OCI-LY1 (cell line): ENCODE measurements at regions not wholly inside any gene's neighbourhood (a gene's known extent, or its start where the extent isn't known, plus 50 kb on each side); places are given as distances from the start of the nearest gene placed in this dataset.

ENCODE experiments used
- H2AFZ ChIP-seq: fragments of 200-600 bp; sonication (generic), shearing (Covaris generic); 2 replicates; pipeline ENCODE4 v1.6.0; 2014; ENCODE audit warnings: antibody characterized with exemption, mild to moderate bottlenecking, low read length
- H3F3A ChIP-seq: fragments of 200-600 bp; sonication (generic), shearing (Covaris generic); 2 replicates; pipeline ENCODE4 v1.6.0; 2014; ENCODE audit warnings: mild to moderate bottlenecking, antibody characterized with exemption, low read length, moderate library complexity; ENCODE audit not compliant: insufficient read depth
- H3K27ac ChIP-seq: fragments of 200-600 bp; sonication (generic); 2 replicates; pipeline ENCODE4 v1.5.1; 2014; ENCODE audit warnings: low read length, mixed run types, mild to moderate bottlenecking, low read depth; ENCODE audit not compliant: poor library complexity, severe bottlenecking
- H3K27me3 ChIP-seq: fragments of 200-600 bp; sonication (generic); 2 replicates; pipeline ENCODE4 v1.6.0; 2014; ENCODE audit warnings: antibody characterized with exemption, mild to moderate bottlenecking, low read length, moderate library complexity; ENCODE audit not compliant: insufficient read depth
- H3K36me3 ChIP-seq: fragments of 200-600 bp; sonication (generic); 2 replicates; pipeline ENCODE4 v1.6.1; 2014; ENCODE audit warnings: mild to moderate bottlenecking, antibody characterized with exemption, low read length, moderate library complexity, mixed read lengths; ENCODE audit not compliant: insufficient read depth
- H3K4me1 ChIP-seq: fragments of 200-600 bp; sonication (generic); 2 replicates; pipeline ENCODE4 v1.5.1; 2014; ENCODE audit warnings: mild to moderate bottlenecking, low read length, moderate library complexity; ENCODE audit not compliant: insufficient read depth, severe bottlenecking
- H3K4me2 ChIP-seq: fragments of 200-600 bp; sonication (generic), shearing (Covaris generic); 2 replicates; pipeline ENCODE4 v1.6.1; 2014; ENCODE audit warnings: low read length
- H3K4me3 ChIP-seq: fragments of 200-600 bp; sonication (generic); 2 replicates; pipeline ENCODE4 v1.5.1; 2014; ENCODE audit warnings: low read length, low read depth, mild to moderate bottlenecking, mixed read lengths; ENCODE audit not compliant: poor library complexity, severe bottlenecking
- H3K79me2 ChIP-seq: fragments of 200-600 bp; shearing (Covaris generic); 2 replicates; pipeline ENCODE4 v1.6.1; 2016; ENCODE audit warnings: mixed run types, low read length, mixed read lengths; ENCODE audit not compliant: insufficient read depth
- H3K9ac ChIP-seq: fragments of 200-600 bp; sonication (generic), shearing (Covaris generic); 2 replicates; pipeline ENCODE4 v1.6.1; 2014; ENCODE audit warnings: mild to moderate bottlenecking, low read length, mixed read lengths
- H3K9me2 ChIP-seq: fragments of 200-600 bp; sonication (generic), shearing (Covaris generic); 2 replicates; pipeline ENCODE4 v1.6.1; 2014; ENCODE audit warnings: low read depth, mild to moderate bottlenecking, low read length, mixed read lengths
- H3K9me3 ChIP-seq: fragments of 200-600 bp; shearing (Covaris generic); 2 replicates; pipeline ENCODE4 v1.6.1; 2014; ENCODE audit warnings: low read length, mixed read lengths
- H4K20me1 ChIP-seq: fragments of 200-600 bp; sonication (generic), shearing (Covaris generic); 2 replicates; pipeline ENCODE4 v1.6.0; 2016; ENCODE audit warnings: mild to moderate bottlenecking, low read length; ENCODE audit not compliant: insufficient read depth
- CTCF ChIP-seq: fragments of 200-600 bp; sonication (generic), shearing (Covaris generic); IDR thresholded peaks from 2 replicates; pipeline ENCODE4 v1.5.1; 2017; ENCODE audit warnings: mild to moderate bottlenecking, antibody characterized with exemption, low read length, moderate library complexity, mixed read lengths
- EZH2 ChIP-seq: fragments of 200-600 bp; sonication (generic), shearing (Covaris generic); IDR thresholded peaks from 2 replicates; pipeline ENCODE4 v1.8.0; 2017; ENCODE audit warnings: borderline replicate concordance, mixed run types, mild to moderate bottlenecking, antibody characterized with exemption, low read length, moderate library complexity, mixed read lengths

GRCh38 chr4:18666322-18666721 lies 644.8 kb upstream of the LCORL start:
- Histone ChIP-seq H3K9ac (no peak overlapping the region), H3K4me2 (no peak overlapping the region), H3K9me3 (no peaks in the 10 kb centered on the region), H3K4me3 (no peak overlapping the region), H3F3A (no peaks in the 10 kb centered on the region), H4K20me1 (no peaks in the 10 kb centered on the region), H3K27me3 (no peaks in the 10 kb centered on the region), H3K9me2 (no peaks in the 10 kb centered on the region), H3K27ac (no peak overlapping the region), H3K36me3 (no peaks in the 10 kb centered on the region), H3K4me1 (no peaks in the 10 kb centered on the region), H3K79me2 (no peaks in the 10 kb centered on the region), H2AFZ (no peak overlapping the region)
- no peak for TF ChIP-seq CTCF
- no peak for TF ChIP-seq EZH2

- H4K20me1 ChIP-seq = no peaks in the 10 kb centered on the region
- no peaks in the 10 kb centered on the region for H3K4me1 ChIP-seq
- H3K27me3 ChIP-seq = no peaks in the 10 kb centered on the region
- H3K4me3 ChIP-seq = no peak overlapping the region
- no peak overlapping the region for H3K4me2 ChIP-seq
- no peaks in the 10 kb centered on the region for H3K9me3 ChIP-seq
- no peaks in the 10 kb centered on the region for H3K79me2 ChIP-seq
- H3K9me2 ChIP-seq = no peaks in the 10 kb centered on the region
- TF ChIP-seq EZH2 = no peak
- no peak for TF ChIP-seq CTCF
- no peak overlapping the region for H3K27ac ChIP-seq
- no peak overlapping the region for H2AFZ ChIP-seq
- no peaks in the 10 kb centered on the region for H3K36me3 ChIP-seq
- H3K9ac ChIP-seq = no peak overlapping the region
- no peaks in the 10 kb centered on the region for H3F3A ChIP-seq
Measured at GRCh38 chr4:18664171-18664570, 642.6 kb upstream of the LCORL start.

GRCh38 chr4:18645351-18645750 lies 623.8 kb upstream of the LCORL start:
- Histone ChIP-seq H2AFZ (no peak overlapping the region), H3K36me3 (no peaks in the 10 kb centered on the region), H3K9ac (no peak overlapping the region), H3K4me3 (no peak overlapping the region), H3K4me2 (no peak overlapping the region), H3K4me1 (no peaks in the 10 kb centered on the region), H3K9me3 (no peaks in the 10 kb centered on the region), H3K27ac (no peak overlapping the region), H3F3A (no peaks in the 10 kb centered on the region), H4K20me1 (no peaks in the 10 kb centered on the region), H3K9me2 (no peaks in the 10 kb centered on the region), H3K79me2 (no peaks in the 10 kb centered on the region), H3K27me3 (no peaks in the 10 kb centered on the region)
- TF ChIP-seq EZH2 (no peak), CTCF (no peak)
